HFFc6 (cell line): ENCODE measurements at regions not wholly inside any gene's neighbourhood (a gene's known extent, or its start where the extent isn't known, plus 50 kb on each side); places are given as distances from the start of the nearest gene placed in this dataset. TPM values are rescaled to one million over a fixed set of nuclear protein-coding genes. Genes with fewer than 3 reads are reported as not detected.

Experiments used
- DNase-seq: peaks from one replicate; pipeline ENCODE4 v3.0.0-alpha.2; 2018
- H3K27ac Mint-ChIP-seq: 2 replicates; pipeline ENCODE4 v1.8.0; 2020; ENCODE audit warnings: mild to moderate bottlenecking, mixed read lengths
- H3K27me3 Mint-ChIP-seq: 2 replicates; pipeline ENCODE4 v1.8.0; 2021; ENCODE audit warnings: mild to moderate bottlenecking, moderate library complexity, mixed read lengths; ENCODE audit not compliant: insufficient read depth
- H3K36me3 Mint-ChIP-seq: 2 replicates; pipeline ENCODE4 v1.8.0; 2021; ENCODE audit warnings: low read depth, mixed read lengths
- H3K4me1 Mint-ChIP-seq: 2 replicates; pipeline ENCODE4 v1.8.0; 2020; ENCODE audit warnings: low read depth, mixed read lengths
- H3K4me3 Mint-ChIP-seq: 2 replicates; pipeline ENCODE4 v1.8.0; 2020; ENCODE audit warnings: mild to moderate bottlenecking, moderate library complexity, mixed read lengths
- H3K9me3 Mint-ChIP-seq: 2 replicates; pipeline ENCODE4 v1.8.0; 2020; ENCODE audit warnings: mild to moderate bottlenecking, mixed read lengths
- CTCF ChIP-seq: fragments of 200-600 bp; sonication (generic); IDR thresholded peaks from 2 replicates; pipeline ENCODE4 v1.5.0; 2021; ENCODE audit warnings: antibody characterized with exemption, mild to moderate bottlenecking
- microRNA-seq: library from miRNA; unstranded; fragments of <30 nt; microRNA quantifications from one replicate; pipeline ENCODE4, GENCODE V29; 2019

GRCh38 chr11:130819625-130820024 lies 96.7 kb downstream of the SNX19 start:
- DNase-seq: no peak
- Mint-ChIP-seq H3K27ac (no peak overlapping the region), H3K9me3 (no peaks in the 10 kb centered on the region), H3K4me3 (no peak overlapping the region), H3K4me1 (peaks cover 4% of the 10 kb centered on the region; the same call in 1 of the 2 replicates), H3K36me3 (no peaks in the 10 kb centered on the region; the same call in 1 of the 2 replicates), H3K27me3 (peaks cover 36% of the 10 kb centered on the region)
- no peak for TF ChIP-seq CTCF

Small RNA genes in the stretch of these regions (microRNA-seq; reads per million reads assigned to microRNA genes)
- not detected for gene MIR8052
